ENCODE measurements at regions not wholly inside any gene's neighbourhood (a gene's known extent, or its start where the extent isn't known, plus 50 kb on each side); places are given as distances from the start of the nearest gene placed in this dataset.

DNA sequence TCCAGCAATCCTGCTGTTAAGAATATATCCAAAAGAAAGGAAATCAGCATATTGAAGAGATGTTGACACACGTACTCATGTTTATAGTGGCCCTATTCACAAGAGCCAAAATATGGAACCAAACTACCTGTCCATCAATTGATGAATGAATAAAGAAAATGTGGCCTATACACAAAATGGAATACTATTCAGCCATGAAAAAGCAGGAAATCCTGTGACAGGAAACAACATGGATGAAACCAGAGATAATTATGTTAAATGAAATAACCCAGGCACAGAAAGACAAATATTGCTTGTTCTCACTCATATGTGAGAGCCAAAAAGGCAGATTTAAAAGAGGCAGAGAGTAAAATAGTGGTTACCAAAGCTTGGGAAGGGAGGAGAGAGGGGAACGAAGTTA, 127.1 kb downstream of the KCNJ2 start:
- H3K4me1 ChIP-seq: no peaks in the 10 kb centered on the region
- no peak for DNase-seq
- H3K9me3 ChIP-seq: no peaks in the 10 kb centered on the region
- no peak overlapping the region for H3K27ac ChIP-seq
- no peak for TF ChIP-seq POLR2A (IDR thresholded peaks at IDR 0.05)
- TF ChIP-seq, protein P1, sequence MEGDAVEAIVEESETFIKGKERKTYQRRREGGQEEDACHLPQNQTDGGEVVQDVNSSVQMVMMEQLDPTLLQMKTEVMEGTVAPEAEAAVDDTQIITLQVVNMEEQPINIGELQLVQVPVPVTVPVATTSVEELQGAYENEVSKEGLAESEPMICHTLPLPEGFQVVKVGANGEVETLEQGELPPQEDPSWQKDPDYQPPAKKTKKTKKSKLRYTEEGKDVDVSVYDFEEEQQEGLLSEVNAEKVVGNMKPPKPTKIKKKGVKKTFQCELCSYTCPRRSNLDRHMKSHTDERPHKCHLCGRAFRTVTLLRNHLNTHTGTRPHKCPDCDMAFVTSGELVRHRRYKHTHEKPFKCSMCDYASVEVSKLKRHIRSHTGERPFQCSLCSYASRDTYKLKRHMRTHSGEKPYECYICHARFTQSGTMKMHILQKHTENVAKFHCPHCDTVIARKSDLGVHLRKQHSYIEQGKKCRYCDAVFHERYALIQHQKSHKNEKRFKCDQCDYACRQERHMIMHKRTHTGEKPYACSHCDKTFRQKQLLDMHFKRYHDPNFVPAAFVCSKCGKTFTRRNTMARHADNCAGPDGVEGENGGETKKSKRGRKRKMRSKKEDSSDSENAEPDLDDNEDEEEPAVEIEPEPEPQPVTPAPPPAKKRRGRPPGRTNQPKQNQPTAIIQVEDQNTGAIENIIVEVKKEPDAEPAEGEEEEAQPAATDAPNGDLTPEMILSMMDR (IDR thresholded peaks at IDR 0.05): no peak
- H3K4me3 ChIP-seq: no peak overlapping the region
- no peaks in the 10 kb centered on the region for H3K27me3 ChIP-seq
- intact Hi-C loops (cut with DNase I; ENCODE audit: low total_unique reads): no loop called here
- no peaks in the 10 kb centered on the region for H3K36me3 ChIP-seq

DNA sequence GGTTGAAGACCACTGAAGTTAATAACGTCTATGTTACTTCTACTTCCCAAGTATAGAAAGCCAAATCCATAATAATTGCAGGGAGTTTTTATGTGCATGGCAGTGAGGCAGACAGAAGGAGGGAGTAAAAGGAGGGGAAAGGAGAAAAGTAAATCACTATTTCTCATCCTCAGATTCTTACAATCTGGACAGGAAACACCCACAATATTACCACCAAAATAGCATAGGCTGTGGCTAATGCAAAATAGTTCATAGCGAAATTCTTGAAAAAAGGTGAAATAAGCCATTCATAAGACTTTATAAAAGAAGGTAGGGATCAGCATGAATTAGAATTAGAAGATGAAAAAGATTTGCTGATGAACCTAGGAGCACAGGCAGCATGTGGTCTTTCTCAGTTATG, 128.1 kb downstream of the KCNJ2 start:
- Histone ChIP-seq H3K4me1 (no peaks in the 10 kb centered on the region), H3K9me3 (no peaks in the 10 kb centered on the region), H3K4me3 (no peak overlapping the region), H3K27ac (no peak overlapping the region), H3K36me3 (no peaks in the 10 kb centered on the region), H3K27me3 (no peaks in the 10 kb centered on the region)
- no peak for DNase-seq
- TF ChIP-seq POLR2A (IDR thresholded peaks at IDR 0.05): no peak
- TF ChIP-seq, protein P1 (IDR thresholded peaks at IDR 0.05): no peak
- intact Hi-C loops (cut with DNase I; ENCODE audit: low total_unique reads): no loop called here

DNA sequence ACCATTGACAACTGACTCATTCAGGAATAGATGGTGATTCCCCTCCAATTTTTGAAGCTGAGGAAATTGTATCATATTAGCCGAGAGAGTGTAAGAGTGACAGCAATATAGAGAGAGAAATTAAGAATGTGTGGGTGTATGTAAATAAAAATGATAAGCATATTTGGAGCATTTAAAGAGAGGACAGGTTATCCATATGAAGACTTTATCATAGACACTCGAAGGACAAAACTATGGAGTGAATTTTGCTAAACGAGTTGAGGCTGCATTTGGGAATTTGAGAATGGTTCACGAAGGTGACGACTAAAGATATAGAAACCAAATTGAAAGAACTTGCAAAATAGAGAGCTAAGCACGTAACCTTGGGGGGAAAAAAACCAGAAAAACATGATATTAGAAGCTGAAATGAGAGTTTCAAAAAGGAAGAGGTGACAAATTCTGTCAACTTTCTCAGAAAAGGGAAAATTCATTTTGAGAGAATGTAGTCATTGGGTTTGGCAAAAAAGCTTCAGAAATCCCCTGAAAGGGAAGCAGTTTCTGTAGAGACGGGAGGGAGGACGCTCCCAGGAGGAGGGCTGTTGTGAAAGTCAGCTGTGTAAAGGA, 129.7 kb downstream of the KCNJ2 start:
- no peak for TF ChIP-seq POLR2A (IDR thresholded peaks at IDR 0.05)
- TF ChIP-seq, protein P1 (IDR thresholded peaks at IDR 0.05): no peak

GRCh38 chr17:70307430-70308225, 138.3 kb downstream of the KCNJ2 start:
- H3K9me3 ChIP-seq: no peaks in the 10 kb centered on the region
- no peak overlapping the region for H3K27ac ChIP-seq
- H3K36me3 ChIP-seq: no peaks in the 10 kb centered on the region
- H3K4me3 ChIP-seq: no peak overlapping the region
- TF ChIP-seq, protein P1 (IDR thresholded peaks at IDR 0.05): no peak
- no peak for TF ChIP-seq POLR2A (IDR thresholded peaks at IDR 0.05)
- H3K4me1 ChIP-seq: no peaks in the 10 kb centered on the region
- intact Hi-C loops (cut with DNase I; ENCODE audit: low total_unique reads): no loop called here
- no peaks in the 10 kb centered on the region for H3K27me3 ChIP-seq
- no peak for DNase-seq

More for the DNA sequence above, 129.7 kb downstream of the KCNJ2 start:
- Histone ChIP-seq H3K4me1 (no peaks in the 10 kb centered on the region), H3K9me3 (no peaks in the 10 kb centered on the region), H3K27me3 (no peaks in the 10 kb centered on the region), H3K27ac (no peak overlapping the region), H3K4me3 (no peak overlapping the region), H3K36me3 (no peaks in the 10 kb centered on the region)
- intact Hi-C loops (cut with DNase I; ENCODE audit: low total_unique reads): no loop called here
- DNase-seq: no peak

GRCh38 chr17:70308618-70309017, 139.3 kb downstream of the KCNJ2 start:
- H3K27me3 ChIP-seq: no peaks in the 10 kb centered on the region
- TF ChIP-seq, protein P1 (IDR thresholded peaks at IDR 0.05): no peak
- no peak overlapping the region for H3K27ac ChIP-seq
- no peaks in the 10 kb centered on the region for H3K36me3 ChIP-seq
- no peak for DNase-seq
- no peak overlapping the region for H3K4me3 ChIP-seq
- intact Hi-C loops (cut with DNase I; ENCODE audit: low total_unique reads): no loop called here
- H3K4me1 ChIP-seq: no peaks in the 10 kb centered on the region
- no peaks in the 10 kb centered on the region for H3K9me3 ChIP-seq

Measured in uterus (tissue), 3 donors.